Transverse colon (tissue), 4 donors: ENCODE measurements at regions not wholly inside any gene's neighbourhood (a gene's known extent, or its start where the extent isn't known, plus 50 kb on each side); places are given as distances from the start of the nearest gene placed in this dataset.

Experiments
- DNase-seq: peaks from one replicate; pipeline ENCODE4 v3.0.0-alpha.2; 2019
- H3K27ac ChIP-seq, 4 donors: fragments of 200-600 bp; sonication (generic); 2 replicates each; pipeline ENCODE4 v1.5.1; 2016 to 2018; ENCODE audit warnings: inconsistent platforms in 4 of 4
- H3K27me3 ChIP-seq: fragments of 200-600 bp; sonication (generic); 2 replicates; pipeline ENCODE4 v1.5.1; 2017; ENCODE audit warnings: inconsistent platforms
- H3K36me3 ChIP-seq, 4 donors: fragments of 200-600 bp; sonication (generic); 2 replicates each; pipeline ENCODE4 v1.5.1; 2017 to 2019; ENCODE audit warnings: inconsistent platforms in 4 of 4
- H3K4me1 ChIP-seq, 4 donors: fragments of 200-600 bp; sonication (generic); 2 replicates each; pipeline ENCODE4 v1.5.1; 2017 to 2020; ENCODE audit warnings: inconsistent platforms in 4 of 4
- H3K4me3 ChIP-seq, 4 donors: fragments of 200-600 bp; sonication (generic); 1 replicate in 1 of 4; 2 replicates in 3 of 4; pipeline versions ENCODE4 v1.5.1 to v1.6.1; 2017 to 2019; ENCODE audit warnings: inconsistent platforms in 4 of 4
- H3K9me3 ChIP-seq, 2 donors: fragments of 200-600 bp; sonication (generic); 2 replicates each; pipeline ENCODE4 v1.5.1; 2017 to 2019; ENCODE audit warnings: inconsistent platforms in 2 of 2
- CTCF ChIP-seq, 5 experiments: fragments of 200-600 bp in 3 of 5; fragments of 450-650 bp in 2 of 5; sonication (generic) in 3 of 5; IDR thresholded peaks; 1 replicate in 2 of 5; 2 replicates in 3 of 5; pipeline ENCODE4 v1.5.1; 2016 to 2017; ENCODE audit warnings: antibody characterized with exemption in 5 of 5, inconsistent platforms in 3 of 5, mild to moderate bottlenecking in 2 of 5, moderate library complexity in 1 of 5
- EP300 ChIP-seq: sonication (generic); formaldehyde crosslinking; IDR thresholded peaks from one replicate; pipeline ENCODE4 v1.6.1; 2017; ENCODE audit warnings: antibody characterized with exemption, low read depth
- POLR2A ChIP-seq: fragments of 450-650 bp; IDR thresholded peaks from one replicate; pipeline ENCODE4 v1.6.1; 2016; ENCODE audit warnings: antibody characterized with exemption, mild to moderate bottlenecking, moderate library complexity
- POLR2AphosphoS5 ChIP-seq, 3 donors: sonication (generic); formaldehyde crosslinking; IDR thresholded peaks; one replicate each; pipeline ENCODE4 v1.6.1; 2016; ENCODE audit warnings: antibody characterized with exemption in 3 of 3
- WGBS, 2 donors: methylation state at CpG; one replicate each; pipeline ENCODE4 v1.1.5; 2018; ENCODE audit warnings: low coverage in 1 of 2; 5-methylcytosine and 5-hydroxymethylcytosine counted together
- in situ Hi-C, 4 donors: fragments of 200-750 bp; cut with MboI; loops; one replicate each; pipeline versions ENCODE4 v1.15.0 to v1.15.1; 2017; ENCODE audit warnings: low sequenced_read_pairs in 3 of 4, low pct_ligation_motif_present in 1 of 4, low pct_unique_long_range_greater_than_20kb in 1 of 4
- intact Hi-C: fragments of 100-400 bp; cut with DNase I; formaldehyde crosslinking; loops from one replicate; pipeline ENCODE4 v1.15.1; 2023; ENCODE audit warnings: low total_unique reads

GRCh38 chr5:98443881-98444280 is 329.6 kb upstream of the RGMB start:
- H3K27ac ChIP-seq: no peak overlapping the region
- H3K4me1 ChIP-seq: no peaks in the 10 kb centered on the region
- TF ChIP-seq POLR2A (no peak), POLR2AphosphoS5 (IDR thresholded peaks at IDR 0.05) (no peak), EP300 (no peak), CTCF (IDR thresholded peaks at IDR 0.05) (no peak)
- intact Hi-C loops (no loop called here), in situ Hi-C loops (no loop called here)
- H3K4me3 ChIP-seq: no peak overlapping the region
- H3K27me3 ChIP-seq: no peaks in the 10 kb centered on the region
- peaks cover 7% of the 10 kb centered on the region in 2 donors for H3K9me3 ChIP-seq
- no peak for DNase-seq
- 70% methylated on average over 1 of the region's 1 CpG; no CpG with 5 or more reads in 1 of the 2 donors for WGBS, 2 donors
- no peaks in the 10 kb centered on the region for H3K36me3 ChIP-seq

- DNase-seq: no peak
- in situ Hi-C loops: no loop called here
- intact Hi-C loops: no loop called here
- no peaks in the 10 kb centered on the region for H3K4me1 ChIP-seq
- WGBS, 2 donors: 68 to 83% methylated on average over 1 of the region's 1 CpG
- H3K4me3 ChIP-seq: no peak overlapping the region
- TF ChIP-seq POLR2A (no peak), CTCF (IDR thresholded peaks at IDR 0.05) (no peak), POLR2AphosphoS5 (IDR thresholded peaks at IDR 0.05) (no peak), EP300 (no peak)
- no peaks in the 10 kb centered on the region for H3K9me3 ChIP-seq
- no peaks in the 10 kb centered on the region for H3K36me3 ChIP-seq
- no peak overlapping the region for H3K27ac ChIP-seq
- no peaks in the 10 kb centered on the region for H3K27me3 ChIP-seq
Observed at GRCh38 chr5:98453296-98453695, 320.2 kb upstream of the RGMB start.

- Histone ChIP-seq H3K9me3 (no peaks in the 10 kb centered on the region), H3K4me3 (no peak overlapping the region), H3K36me3 (no peaks in the 10 kb centered on the region), H3K27me3 (no peaks in the 10 kb centered on the region), H3K4me1 (no peaks in the 10 kb centered on the region), H3K27ac (no peak overlapping the region)
- in situ Hi-C loops: no loop called here
- 64 to 92% methylated on average over 1 of the region's 1 CpG for WGBS, 2 donors
- DNase-seq: no peak
- intact Hi-C loops: no loop called here
- TF ChIP-seq EP300 (no peak), POLR2AphosphoS5 (IDR thresholded peaks at IDR 0.05) (no peak), CTCF (IDR thresholded peaks at IDR 0.05) (no peak), POLR2A (no peak)
Observed at GRCh38 chr5:98454407-98454806, 319.1 kb upstream of the RGMB start.

GRCh38 chr5:98454904-98455303 is 318.6 kb upstream of the RGMB start:
- in situ Hi-C loops (no loop called here), intact Hi-C loops (no loop called here)
- no peak overlapping the region for H3K4me3 ChIP-seq
- no peak for DNase-seq
- WGBS, 2 donors: 67 to 69% methylated on average over 4 of the region's 4 CpGs
- no peak overlapping the region for H3K27ac ChIP-seq
- H3K27me3 ChIP-seq: no peaks in the 10 kb centered on the region
- no peaks in the 10 kb centered on the region for H3K9me3 ChIP-seq
- no peaks in the 10 kb centered on the region for H3K36me3 ChIP-seq
- TF ChIP-seq CTCF (IDR thresholded peaks at IDR 0.05) (no peak), POLR2AphosphoS5 (IDR thresholded peaks at IDR 0.05) (no peak), POLR2A (no peak), EP300 (no peak)
- H3K4me1 ChIP-seq: no peaks in the 10 kb centered on the region
